ENCODE measurements at regions not wholly inside any gene's neighbourhood (a gene's known extent, or its start where the extent isn't known, plus 50 kb on each side); places are given as distances from the start of the nearest gene placed in this dataset.
"Not testable (repeated sequence)": the region's sequence is repeated elsewhere in the genome, so short reads cannot be mapped to it uniquely, and the experiment has no call there.

- no peak for DNase-seq
These were observed 1390.5 kb upstream of the ZEB2 start for GRCh38 chr2:145910416-145910815.

GRCh38 chr2:145909766-145910165 lies 1389.8 kb upstream of the ZEB2 start:
- DNase-seq: no peak

GRCh38 chr2:145909175-145909755 lies 1389.3 kb upstream of the ZEB2 start:
- no peak for DNase-seq

GRCh38 chr2:145906354-145906753 lies 1386.4 kb upstream of the ZEB2 start:
- no peak for DNase-seq

GRCh38 chr2:145905371-145905770 lies 1385.5 kb upstream of the ZEB2 start:
- DNase-seq: no peak

- DNase-seq: no peak
These were observed 1377.2 kb upstream of the ZEB2 start for GRCh38 chr2:145897151-145897550.

- DNase-seq: no peak
These were observed 1368.0 kb upstream of the ZEB2 start for GRCh38 chr2:145887915-145888314.

GRCh38 chr2:145880997-145881396 lies 1361.1 kb upstream of the ZEB2 start:
- DNase-seq: not testable (repeated sequence)

- no peak for DNase-seq
These were observed 1355.1 kb upstream of the ZEB2 start for GRCh38 chr2:145875016-145875415.

GRCh38 chr2:145874466-145874865 lies 1354.5 kb upstream of the ZEB2 start:
- DNase-seq: no peak

GRCh38 chr2:145864501-145864900 lies 1344.6 kb upstream of the ZEB2 start:
- DNase-seq: no peak

GRCh38 chr2:145861940-145862339 lies 1342.0 kb upstream of the ZEB2 start:
- DNase-seq: no peak

- no peak for DNase-seq
These were observed 1340.2 kb upstream of the ZEB2 start for GRCh38 chr2:145860083-145860482.

- no peak for DNase-seq
These were observed 1335.2 kb upstream of the ZEB2 start for GRCh38 chr2:145855142-145855541.

GRCh38 chr2:145854039-145854755 lies 1334.3 kb upstream of the ZEB2 start:
- DNase-seq: no peak

GRCh38 chr2:145851730-145852129 lies 1331.8 kb upstream of the ZEB2 start:
- peak; percentile 22 for DNase-seq

GRCh38 chr2:145849466-145849865 lies 1329.5 kb upstream of the ZEB2 start:
- no peak for DNase-seq

- no peak for DNase-seq
These were observed 1327.1 kb upstream of the ZEB2 start for GRCh38 chr2:145846982-145847381.

GRCh38 chr2:145845923-145846322 lies 1326.0 kb upstream of the ZEB2 start:
- no peak for DNase-seq

GRCh38 chr2:145845207-145845894 lies 1325.4 kb upstream of the ZEB2 start:
- DNase-seq: peak; percentile 71

- DNase-seq: no peak
These were observed 1322.1 kb upstream of the ZEB2 start for GRCh38 chr2:145841973-145842372.

GRCh38 chr2:145836986-145837385 lies 1317.1 kb upstream of the ZEB2 start:
- DNase-seq: no peak

GRCh38 chr2:145835665-145836064 lies 1315.7 kb upstream of the ZEB2 start:
- DNase-seq: no peak

- no peak for DNase-seq
These were observed 1312.8 kb upstream of the ZEB2 start for GRCh38 chr2:145832681-145833080.

Measured in NCI-H187 treated with DMSO at 0.1 percent for 48 hours (cell line).